ENCODE measurements at regions not wholly inside any gene's neighbourhood (a gene's known extent, or its start where the extent isn't known, plus 50 kb on each side); places are given as distances from the start of the nearest gene placed in this dataset.

DNA sequence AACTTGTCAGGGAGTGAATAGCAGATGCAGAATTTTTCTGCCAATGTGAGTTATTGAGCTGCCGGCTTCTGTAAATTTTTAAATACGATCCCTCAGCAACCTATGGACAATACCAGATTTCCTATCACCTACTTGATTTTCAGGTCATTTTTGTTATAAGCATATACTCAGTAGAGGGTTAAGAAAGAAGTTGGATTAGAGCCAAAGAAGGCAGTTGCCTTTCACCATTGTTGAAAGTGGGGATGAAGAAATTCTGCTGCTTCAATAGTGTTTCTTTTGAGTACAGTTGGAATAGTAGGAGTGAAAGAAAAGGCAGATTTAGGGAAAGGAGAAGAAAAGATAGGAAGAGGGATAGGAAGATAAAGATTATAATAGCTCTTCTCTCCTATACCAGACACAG is 197.1 kb downstream of the ATP23 start:
- no peak for DNase-seq

DNA sequence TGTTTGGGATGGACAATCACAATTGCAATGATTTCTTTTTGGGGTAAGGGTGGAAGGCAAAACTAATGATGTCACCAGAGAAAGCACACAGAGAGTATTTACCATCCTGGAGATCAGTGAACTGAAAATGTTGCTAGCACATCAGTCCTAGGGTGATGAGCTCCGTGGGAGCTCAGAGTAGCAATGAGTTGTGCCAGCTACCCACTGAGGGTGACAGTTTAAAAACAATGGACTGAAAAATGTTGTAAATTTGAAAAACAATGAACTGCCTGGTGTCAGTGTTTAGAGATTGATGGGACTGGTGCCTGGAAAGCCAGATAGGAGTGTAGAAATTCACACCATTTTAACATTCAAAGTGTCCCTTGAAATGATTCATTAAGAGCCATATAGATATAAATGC is 198.5 kb downstream of the ATP23 start:
- DNase-seq = no peak

DNA sequence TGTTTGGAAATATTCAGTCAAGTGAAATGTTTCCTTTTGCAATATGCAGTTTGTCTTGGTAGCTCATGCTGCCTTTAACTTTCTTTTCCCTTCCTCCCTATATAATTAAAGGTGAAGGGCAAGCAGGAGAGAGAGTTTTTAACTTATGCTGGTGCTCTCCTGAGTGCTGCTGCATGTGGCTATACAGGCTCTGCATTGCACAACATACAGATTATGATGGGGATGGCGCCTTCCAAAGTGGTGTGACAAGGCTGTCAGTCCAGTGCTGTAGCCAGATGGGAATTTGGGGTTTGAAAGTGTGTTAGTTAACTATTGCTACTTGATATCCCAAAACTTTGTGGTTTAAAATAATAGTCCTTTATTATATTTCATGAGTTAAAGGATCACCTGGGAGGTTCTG is 199.0 kb downstream of the ATP23 start:
- DNase-seq = no peak

DNA sequence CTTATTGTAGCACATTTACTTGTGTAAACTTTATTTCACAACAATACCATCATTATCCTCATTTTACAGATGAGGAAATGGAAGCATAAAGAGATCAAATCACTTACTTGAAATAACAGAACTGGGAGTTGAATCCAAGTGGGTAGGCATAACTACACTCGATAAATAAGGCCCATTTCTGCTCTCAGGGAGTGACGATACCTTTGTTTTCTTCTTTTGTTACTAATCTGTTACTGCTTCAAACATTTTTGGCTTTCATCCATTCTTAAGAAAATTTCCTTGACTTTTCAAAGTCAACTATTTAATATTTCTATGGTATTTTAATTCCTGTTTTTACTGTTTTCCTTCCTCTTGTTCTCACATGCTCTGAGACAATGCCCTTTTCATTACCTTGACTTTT is 201.6 kb downstream of the ATP23 start:
- DNase-seq = no peak

DNA sequence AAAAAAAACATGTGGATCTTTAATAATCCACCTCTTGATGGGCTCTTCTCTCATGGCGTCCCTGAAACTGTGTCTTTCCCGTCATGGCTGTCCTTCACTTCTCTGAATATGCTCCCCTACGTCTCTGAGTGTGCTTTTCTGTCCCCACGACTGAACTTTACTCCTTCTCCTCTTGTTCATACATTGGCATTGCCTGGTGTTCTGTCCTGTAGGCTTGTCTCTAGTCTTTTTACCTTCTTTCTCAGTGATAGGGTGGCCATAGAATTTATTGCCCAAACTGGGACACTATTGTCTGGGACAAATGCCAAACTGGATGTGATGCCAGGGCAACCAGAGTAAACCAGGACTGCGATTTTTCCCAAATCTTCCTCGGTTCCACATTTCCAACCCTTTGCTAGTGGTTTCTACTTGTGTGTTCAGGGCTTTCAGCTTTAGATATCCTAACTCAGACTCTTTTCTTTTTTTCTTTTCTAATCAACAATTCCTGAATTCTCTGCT is 202.2 kb downstream of the ATP23 start:
- no peak for DNase-seq

DNA sequence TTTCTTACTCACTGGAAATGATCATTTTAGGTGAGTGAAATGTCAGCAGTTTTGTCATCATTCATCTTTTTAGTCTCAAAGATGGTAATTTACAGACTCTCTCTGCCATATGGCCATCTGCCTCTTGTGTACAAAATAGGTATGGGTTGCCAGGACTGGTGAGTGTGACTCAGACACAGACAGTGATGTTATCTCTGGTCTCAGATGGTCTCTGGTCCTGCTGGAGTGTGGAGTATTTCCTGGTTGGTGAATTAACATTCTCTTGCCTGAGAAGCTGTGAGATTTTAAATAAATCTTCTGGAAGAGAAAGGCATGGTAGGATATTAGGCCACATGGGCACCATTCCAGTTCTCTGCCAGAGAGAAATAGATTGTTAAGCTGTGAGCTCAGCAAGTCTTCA is 207.0 kb downstream of the ATP23 start:
- peak in 1 of 51 donors; percentile 0 for DNase-seq

DNA sequence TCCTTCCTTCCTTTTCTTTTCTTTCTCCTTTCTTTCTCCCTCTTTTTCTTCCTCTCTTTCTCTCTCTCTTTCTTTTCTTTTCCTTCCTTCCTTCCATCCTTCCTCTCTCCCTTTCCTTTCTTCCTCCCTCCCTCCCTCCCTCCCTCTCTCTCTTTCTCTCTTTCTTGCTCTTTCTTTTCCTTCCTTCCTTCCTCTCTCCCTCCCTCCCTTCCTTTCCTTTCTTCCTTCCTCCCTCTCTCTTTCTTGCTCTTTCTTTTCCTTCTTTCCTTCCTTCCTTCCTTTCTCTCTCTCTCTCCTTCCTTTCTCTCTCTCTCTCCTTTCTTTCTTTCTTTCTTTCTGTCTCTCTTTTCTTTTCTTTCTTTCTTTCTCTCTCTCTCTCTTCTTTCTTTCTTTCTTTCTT is 207.6 kb downstream of the ATP23 start:
- DNase-seq = no peak

DNA sequence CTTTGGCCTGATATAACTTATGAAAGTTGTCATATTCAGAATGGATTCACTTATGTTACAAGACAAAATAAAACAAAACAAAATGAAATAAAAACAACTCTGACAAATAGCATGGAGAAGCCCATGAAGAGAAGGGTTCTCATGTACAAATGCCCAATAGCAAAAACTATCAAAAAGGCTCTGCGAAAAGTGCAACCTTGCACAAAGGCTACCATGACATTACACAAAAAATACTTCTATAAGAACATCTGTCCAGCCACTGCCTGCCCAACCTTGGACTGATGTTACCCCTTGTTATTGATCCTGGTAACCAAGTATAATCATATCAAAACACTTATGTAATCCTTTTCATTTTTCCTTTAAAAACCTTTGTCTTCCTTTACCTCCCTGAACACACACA is 213.0 kb downstream of the ATP23 start:
- no peak for DNase-seq

DNA sequence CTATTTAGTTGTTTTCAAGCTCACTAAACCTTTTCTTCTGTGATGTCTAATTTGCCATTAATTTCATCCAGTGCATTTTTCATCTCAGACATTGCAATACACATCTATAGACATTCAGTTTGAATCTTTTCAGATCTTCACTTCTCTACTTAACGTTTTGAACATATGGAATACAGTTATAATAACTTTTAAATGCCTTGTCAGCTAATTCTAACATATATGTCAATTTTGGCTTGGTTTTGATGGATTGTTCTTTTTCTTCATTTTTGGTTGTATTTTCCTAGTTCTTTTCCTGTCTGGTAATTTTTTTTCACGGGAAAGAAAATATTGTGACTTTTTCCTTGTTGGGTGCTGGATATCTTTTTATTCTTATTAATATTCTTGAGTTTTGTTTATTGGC is 215.3 kb downstream of the ATP23 start:
- no peak for DNase-seq

DNA sequence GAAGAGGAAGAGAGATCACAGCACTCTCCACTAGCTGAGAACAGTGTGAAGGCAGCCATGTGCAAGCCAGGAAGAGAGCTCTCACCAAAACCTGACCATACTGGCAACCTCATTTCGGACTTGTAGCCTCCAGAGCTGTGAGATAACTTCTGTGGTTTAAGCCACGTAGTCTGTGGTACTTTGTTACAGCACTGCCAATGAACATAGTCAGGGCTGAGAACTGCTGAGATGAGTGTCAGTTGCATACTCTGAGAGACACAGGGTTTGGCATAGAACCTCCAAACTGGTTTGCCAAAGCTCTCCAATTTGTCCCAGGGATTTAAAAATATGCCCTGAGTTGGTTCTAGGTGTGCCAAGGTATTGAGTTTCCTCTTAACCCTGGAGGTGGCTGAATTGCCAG is 218.6 kb downstream of the ATP23 start:
- no peak for DNase-seq

DNA sequence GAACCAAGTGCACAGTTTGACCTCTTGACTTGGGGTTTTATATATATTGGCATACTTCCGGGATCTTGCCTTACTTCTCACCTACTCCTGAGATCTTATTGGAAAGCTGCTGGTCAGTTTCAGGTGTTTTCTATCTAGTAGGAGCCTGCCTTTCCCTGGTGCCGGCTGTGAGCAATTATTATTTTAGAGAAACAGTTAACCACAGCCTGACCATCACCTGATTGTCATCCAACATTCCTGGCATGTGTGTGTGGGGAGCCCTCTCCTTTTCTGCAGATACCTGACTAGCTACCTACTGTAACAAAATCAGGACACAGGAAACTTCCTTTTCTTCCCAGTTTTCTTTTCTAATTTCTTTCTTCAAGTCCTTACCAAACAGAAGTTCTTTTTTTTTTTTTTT is 220.4 kb downstream of the ATP23 start:
- no peak for DNase-seq

DNA sequence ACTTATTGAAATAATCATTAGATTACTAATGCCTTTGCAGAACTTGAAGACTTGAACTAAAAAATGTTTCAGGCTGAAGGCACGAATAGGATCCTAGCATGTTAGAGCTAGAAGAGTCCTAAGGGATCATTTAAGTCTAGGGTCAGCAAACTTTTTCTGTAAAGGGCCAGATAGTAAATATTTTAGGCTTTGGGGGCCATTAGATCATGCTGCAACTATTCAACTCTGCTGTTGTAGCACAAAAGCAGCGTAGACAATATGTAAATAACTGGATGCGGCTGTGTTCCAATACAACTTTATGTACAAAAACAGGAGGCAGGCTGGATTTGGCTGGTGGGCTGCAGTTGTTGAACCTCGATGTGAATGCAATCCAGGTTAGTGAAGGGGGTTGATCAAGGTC is 221.7 kb downstream of the ATP23 start:
- no peak for DNase-seq

DNA sequence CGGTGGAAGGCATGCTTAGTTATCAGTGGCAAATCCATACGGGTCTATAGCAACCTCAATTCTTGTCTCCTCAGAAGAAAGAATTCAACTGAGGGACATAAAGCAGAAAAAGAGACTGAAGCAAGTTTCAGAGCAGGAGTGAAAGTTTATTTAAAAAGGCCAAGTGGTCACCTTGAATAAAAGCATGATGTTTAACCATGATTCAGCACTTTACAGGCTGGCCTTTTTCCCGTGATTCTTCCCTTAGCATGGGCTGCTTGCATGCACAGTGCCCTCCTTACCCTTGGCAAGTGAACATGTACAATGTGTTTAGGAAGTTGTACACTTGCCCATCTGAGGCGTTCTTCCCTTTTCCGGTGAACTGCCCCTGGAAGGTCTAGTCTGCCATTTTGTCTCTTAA is 225.3 kb downstream of the ATP23 start:
- DNase-seq = no peak

DNA sequence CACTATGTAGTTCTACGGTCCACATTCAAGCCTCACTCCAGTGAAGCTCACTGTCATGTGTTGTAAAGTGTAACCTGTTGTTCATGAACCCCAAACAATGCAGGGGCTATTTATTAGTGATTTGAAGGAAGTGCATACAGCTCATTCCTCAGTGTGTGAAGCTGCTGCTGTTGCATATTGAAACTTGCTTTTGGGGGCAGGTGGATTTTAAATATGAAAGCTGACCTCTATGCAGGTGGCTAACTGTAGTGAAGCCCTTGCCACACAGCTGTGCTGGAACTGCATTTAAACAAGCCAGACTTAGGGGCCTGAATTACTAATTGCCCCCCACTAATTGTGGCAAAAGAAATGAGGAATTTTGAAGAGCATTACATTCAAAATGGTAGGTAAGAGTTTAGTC is 226.3 kb downstream of the ATP23 start:
- DNase-seq = no peak

DNA sequence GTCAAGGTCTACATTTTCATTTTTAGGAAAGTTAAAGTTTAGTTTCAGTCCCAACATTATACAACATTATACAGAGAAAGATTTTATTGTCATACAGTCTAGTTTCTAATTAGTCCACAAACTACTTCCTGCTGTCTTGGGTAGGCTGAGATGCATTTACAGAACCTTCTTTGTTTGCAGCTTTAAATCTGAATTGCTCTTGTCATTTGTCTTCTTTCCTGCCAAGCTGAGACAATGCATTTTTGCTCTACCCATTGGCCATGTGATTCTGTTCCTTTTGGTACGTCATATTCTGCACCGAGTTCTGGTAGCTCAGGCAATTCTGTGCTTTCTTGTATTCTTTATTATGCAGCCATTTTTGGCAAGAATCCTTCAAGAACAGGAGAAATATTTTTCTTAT is 228.5 kb downstream of the ATP23 start:
- DNase-seq = peak in 6 of 51 donors; percentile 1 to 32 (median 10)

DNA sequence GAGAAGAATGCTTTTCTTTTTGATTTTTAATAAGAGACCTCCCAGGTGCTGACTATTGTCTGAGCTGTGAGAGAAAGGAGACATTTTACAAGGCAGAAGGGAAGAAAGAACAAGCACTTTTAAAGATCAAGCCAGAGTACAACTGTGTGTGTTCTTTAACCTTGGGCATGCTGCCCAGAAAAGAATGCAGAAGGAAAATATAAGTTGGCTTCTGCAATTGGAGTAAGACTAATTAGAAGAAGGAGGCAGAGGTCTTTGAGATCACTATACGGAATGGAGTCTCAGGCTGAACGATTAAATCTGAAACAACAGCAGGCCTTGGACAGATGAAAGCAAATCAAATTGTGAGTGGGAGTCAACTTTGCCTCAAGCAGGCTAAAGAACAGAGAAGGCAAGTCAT is 230.5 kb downstream of the ATP23 start:
- DNase-seq = no peak

DNA sequence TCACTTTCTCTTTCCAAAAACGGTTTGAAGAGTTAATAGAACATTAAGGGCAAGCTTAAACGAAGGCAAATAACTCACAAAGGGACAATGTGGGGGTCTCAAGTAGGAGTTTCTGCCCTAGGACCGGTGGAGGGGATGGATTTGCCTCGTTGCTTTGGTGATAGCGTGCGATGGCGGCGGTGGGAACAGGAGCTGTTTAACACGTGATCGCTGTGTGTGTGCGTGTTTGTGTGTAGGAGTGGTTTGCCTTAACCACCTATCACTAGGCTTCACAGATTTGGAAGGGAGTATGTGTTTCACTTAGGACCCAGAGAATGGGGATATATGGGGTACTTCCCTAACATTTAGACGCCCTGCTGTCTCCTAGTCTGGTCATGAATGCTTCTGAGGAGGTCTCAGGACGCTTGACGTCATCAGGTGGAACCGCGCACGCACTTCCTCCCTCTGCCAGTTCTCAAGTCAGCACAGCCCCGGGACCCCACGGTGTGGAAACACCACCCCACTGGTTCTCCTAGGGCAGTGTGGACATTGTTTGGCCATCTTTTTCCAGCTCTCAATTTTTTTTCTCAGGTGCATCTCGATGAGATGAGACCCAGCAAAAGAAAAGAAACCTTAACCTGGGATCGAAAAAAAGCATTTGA is 231.2 kb downstream of the ATP23 start:
- DNase-seq = no peak

DNA sequence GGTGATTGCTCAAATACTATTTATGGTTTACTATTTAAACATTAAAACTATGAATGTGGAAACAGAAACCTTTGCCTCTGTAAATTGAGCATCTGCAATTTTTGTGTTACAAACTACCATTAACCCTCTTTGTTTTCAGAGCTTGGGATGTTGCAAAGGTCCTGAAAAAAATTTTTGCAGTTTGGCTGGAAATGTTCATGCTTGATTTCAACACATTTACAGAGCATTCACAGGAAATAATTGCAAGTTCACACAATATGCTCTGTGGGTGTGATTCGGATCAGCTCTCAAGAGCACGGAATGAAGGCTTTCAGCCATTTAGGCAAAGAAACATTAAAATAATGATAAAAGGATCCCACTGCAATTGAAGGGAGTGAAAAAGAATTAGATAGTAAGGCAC is 232.9 kb downstream of the ATP23 start:
- DNase-seq = no peak

DNA sequence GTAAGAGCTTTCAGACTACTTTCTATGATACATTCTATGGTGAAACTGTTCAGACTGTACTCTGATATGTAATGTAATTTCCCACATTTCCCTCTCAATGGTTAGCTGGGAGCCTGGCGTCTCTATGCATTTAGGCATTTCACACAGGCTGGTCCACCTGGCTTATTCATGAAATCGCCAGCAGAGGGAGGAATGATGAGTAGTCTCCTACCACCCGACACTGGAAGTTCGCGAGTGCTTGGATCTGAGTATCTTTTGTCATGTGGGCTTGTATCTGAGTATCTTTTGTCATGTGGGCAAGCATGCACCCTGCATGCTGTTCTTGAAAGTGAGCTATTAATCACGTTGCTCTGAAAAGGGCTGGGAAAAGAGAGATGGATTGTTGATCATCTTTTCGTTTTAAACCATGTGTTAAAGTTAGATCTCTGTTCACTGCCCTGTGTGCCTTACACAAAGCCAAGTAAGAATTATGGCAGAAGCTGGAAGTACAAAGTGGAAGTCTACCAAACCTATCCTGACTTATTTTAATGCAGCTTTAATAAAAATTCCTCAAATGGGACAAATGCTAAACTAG is 235.0 kb downstream of the ATP23 start:
- peak in 2 of 51 donors; percentile 2 to 5 for DNase-seq

DNA sequence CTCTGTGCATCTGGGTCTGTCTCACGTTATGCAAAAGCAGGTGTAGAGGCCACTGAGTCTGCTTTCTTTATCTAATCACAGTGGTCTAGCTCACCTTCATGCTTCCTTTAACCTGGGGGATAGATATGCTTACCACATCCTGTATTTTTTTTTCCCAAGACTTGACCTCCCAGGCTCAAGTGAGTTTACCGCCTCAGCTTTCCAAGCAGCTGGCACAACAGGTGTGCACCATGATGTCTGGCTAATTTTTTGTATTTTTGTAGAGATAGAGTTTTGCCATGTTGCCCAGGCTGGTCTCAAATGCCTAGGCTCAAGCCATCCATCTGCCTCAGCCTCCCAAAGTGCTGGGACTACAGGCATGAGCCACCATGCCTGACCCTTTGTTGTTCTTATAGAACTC is 236.0 kb downstream of the ATP23 start:
- no peak for DNase-seq

DNA sequence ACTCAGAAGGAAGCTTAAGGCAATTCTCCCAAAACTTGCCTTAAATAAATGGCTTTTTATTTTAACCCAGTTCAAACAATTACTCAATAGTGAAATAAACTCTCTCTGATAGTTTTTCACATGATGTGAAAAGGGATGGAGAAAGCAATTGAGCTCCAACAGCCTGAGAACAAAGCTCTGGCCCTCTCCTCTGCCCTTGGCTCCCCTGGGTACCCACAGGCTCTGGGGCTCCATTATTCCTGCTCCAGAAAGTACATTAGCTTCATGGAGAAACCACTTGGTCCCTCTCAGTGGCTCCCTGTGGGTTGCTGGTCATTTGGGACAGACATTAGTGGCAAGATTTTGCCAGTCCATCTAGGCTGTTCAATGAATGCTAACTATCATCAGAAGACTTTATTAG is 242.8 kb downstream of the ATP23 start:
- DNase-seq = no peak

DNA sequence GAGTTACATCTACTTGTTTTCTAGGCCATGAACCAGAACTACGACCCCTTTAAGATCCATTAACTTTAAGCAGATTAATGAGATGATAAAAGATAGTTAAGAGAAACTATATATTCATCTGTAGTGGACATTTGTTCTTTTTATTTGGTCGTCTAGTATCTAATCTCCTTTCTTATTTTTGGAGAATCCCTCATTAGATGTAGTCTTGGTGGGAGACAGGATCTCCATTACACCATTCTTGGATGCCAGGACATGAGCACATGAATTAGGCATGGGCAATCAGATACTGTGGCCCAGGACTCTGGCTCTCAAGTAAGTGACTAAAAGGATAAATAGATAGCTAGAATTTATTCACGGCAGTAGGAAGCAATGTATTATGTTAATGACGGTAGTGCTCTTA is 245.0 kb downstream of the ATP23 start:
- no peak for DNase-seq

DNA sequence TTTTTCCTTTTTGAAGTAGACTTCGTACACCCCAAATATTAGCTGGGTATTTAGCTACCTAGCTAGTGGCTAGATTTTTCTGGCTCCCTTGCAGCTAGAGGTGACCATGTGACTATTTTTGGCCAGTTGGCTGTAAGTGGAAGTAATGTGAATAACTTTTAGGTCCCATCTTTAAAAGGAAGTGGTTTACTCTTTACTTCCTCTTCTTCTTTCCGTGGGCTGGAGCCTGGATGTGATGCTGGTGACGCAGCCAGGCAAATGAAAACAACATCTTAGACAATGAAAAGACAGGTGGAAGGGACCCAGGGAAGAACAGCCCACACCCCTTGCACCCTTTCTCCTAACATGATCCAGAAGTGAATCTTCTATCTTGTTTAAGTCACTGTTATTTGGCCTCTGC is 245.5 kb downstream of the ATP23 start:
- no peak for DNase-seq

DNA sequence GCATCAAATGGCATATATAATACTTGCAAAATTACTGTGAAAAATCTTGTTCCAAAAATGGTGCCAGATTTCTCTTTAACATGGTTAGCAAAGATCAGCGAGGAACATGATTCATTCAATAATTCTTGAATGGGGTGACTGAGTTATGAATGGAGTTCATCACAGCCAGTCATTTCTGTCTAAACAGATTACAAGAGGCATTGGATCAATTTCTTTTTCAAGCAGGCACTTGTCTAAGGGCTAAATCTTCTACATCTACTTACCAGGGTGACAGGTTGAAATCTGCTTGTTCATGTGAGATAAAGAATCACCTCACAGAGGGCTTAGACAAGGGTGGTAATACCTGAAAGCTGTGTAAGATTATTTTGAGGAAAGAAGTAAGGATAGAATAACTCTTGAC is 247.7 kb downstream of the ATP23 start:
- no peak for DNase-seq
